GM10266 (cell line): ENCODE measurements at regions not wholly inside any gene's neighbourhood (a gene's known extent, or its start where the extent isn't known, plus 50 kb on each side); places are given as distances from the start of the nearest gene placed in this dataset.

Experiments
- DNase-seq: peaks from one replicate; pipeline ENCODE4 v3.0.0; 2012; ENCODE audit errors: extremely low spot score
- CTCF ChIP-seq: IDR thresholded peaks from 2 replicates; pipeline ENCODE4 v1.5.1; 2012; ENCODE audit warnings: mild to moderate bottlenecking, low read depth; ENCODE audit not compliant: control insufficient read depth, insufficient read depth; ENCODE audit errors: missing control alignments

- DNase-seq, result no peak
- no peak for TF ChIP-seq CTCF
Observed at GRCh38 chr2:8547284-8548064, 134.4 kb upstream of the ID2 start.

- DNase-seq, result no peak
- no peak for TF ChIP-seq CTCF
Observed at GRCh38 chr2:8548065-8548618, 133.7 kb upstream of the ID2 start.

- DNase-seq, result no peak
- no peak for TF ChIP-seq CTCF
Observed at GRCh38 chr2:8548619-8549150, 133.2 kb upstream of the ID2 start.

GRCh38 chr2:8549273-8549922 lies 132.5 kb upstream of the ID2 start:
- TF ChIP-seq CTCF, result no peak
- DNase-seq, result no peak

- TF ChIP-seq CTCF, result no peak
- no peak for DNase-seq
Observed at GRCh38 chr2:8549942-8550341, 131.9 kb upstream of the ID2 start.

- no peak for DNase-seq
- TF ChIP-seq CTCF, result no peak
Observed at GRCh38 chr2:8550481-8550880, 131.4 kb upstream of the ID2 start.
